NCI-H748 treated with DMSO at 0.1 percent for 48 hours (cell line): ENCODE measurements at regions not wholly inside any gene's neighbourhood (a gene's known extent, or its start where the extent isn't known, plus 50 kb on each side); places are given as distances from the start of the nearest gene placed in this dataset.
"Not testable (repeated sequence)": the region's sequence is repeated elsewhere in the genome, so short reads cannot be mapped to it uniquely, and the experiment has no call there.

Experiments
- DNase-seq: peaks from one replicate; lab custom pipeline; 2025; lab: John Stamatoyannopoulos, UW

GRCh38 chr14:28344381-28344780 lies 422.2 kb upstream of the FOXG1 start:
- no peak for DNase-seq

- DNase-seq, result no peak
Observed at GRCh38 chr14:28348797-28349196, 417.8 kb upstream of the FOXG1 start.

- no peak for DNase-seq
Observed at GRCh38 chr14:28356819-28357218, 409.8 kb upstream of the FOXG1 start.

- no peak for DNase-seq
Observed at GRCh38 chr14:28361486-28361885, 405.1 kb upstream of the FOXG1 start.

- DNase-seq, result no peak
Observed at GRCh38 chr14:28365510-28365909, 401.1 kb upstream of the FOXG1 start.

- DNase-seq, result no peak
Observed at GRCh38 chr14:28373721-28374120, 392.9 kb upstream of the FOXG1 start.

- no peak for DNase-seq
Observed at GRCh38 chr14:28375295-28375694, 391.3 kb upstream of the FOXG1 start.

- no peak for DNase-seq
Observed at GRCh38 chr14:28381656-28382055, 384.9 kb upstream of the FOXG1 start.

- no peak for DNase-seq
Observed at GRCh38 chr14:28382444-28383190, 384.0 kb upstream of the FOXG1 start.

GRCh38 chr14:28398506-28398905 lies 368.1 kb upstream of the FOXG1 start:
- DNase-seq, result no peak

- not testable (repeated sequence) for DNase-seq
Observed at GRCh38 chr14:28401705-28402104, 364.9 kb upstream of the FOXG1 start.

- DNase-seq, result no peak
Observed at GRCh38 chr14:28406196-28406595, 360.4 kb upstream of the FOXG1 start.

GRCh38 chr14:28407031-28407825 lies 359.4 kb upstream of the FOXG1 start:
- DNase-seq, result no peak

GRCh38 chr14:28407996-28408395 lies 358.6 kb upstream of the FOXG1 start:
- DNase-seq, result no peak

- no peak for DNase-seq
Observed at GRCh38 chr14:28412077-28412476, 354.5 kb upstream of the FOXG1 start.

GRCh38 chr14:28426960-28427359 lies 339.6 kb upstream of the FOXG1 start:
- DNase-seq, result no peak

- DNase-seq, result no peak
Observed at GRCh38 chr14:28436821-28437220, 329.8 kb upstream of the FOXG1 start.

- no peak for DNase-seq
Observed at GRCh38 chr14:28461389-28461788, 305.2 kb upstream of the FOXG1 start.

GRCh38 chr14:28467611-28468010 lies 299.0 kb upstream of the FOXG1 start:
- peak; percentile 4 for DNase-seq

GRCh38 chr14:28468191-28469151 lies 298.1 kb upstream of the FOXG1 start:
- DNase-seq, result no peak

GRCh38 chr14:28482251-28483040 lies 284.1 kb upstream of the FOXG1 start:
- no peak for DNase-seq
